Fibroblast of lung (primary cell): ENCODE measurements at regions not wholly inside any gene's neighbourhood (a gene's known extent, or its start where the extent isn't known, plus 50 kb on each side); places are given as distances from the start of the nearest gene placed in this dataset.

Experiments
- DNase-seq, 2 donors: peaks; one replicate each; pipeline versions ENCODE4 v3.0.0 to v3.0.0-alpha.2; 2010; ENCODE audit warnings: low read depth in 2 of 2
- H2AFZ ChIP-seq: 2 replicates; pipeline ENCODE4 v1.5.1; 2012; ENCODE audit warnings: low read length, control low read depth, inconsistent platforms
- H3K27ac ChIP-seq: 2 replicates; pipeline ENCODE4 v1.5.1; 2011; ENCODE audit warnings: low read length, control low read depth; ENCODE audit not compliant: insufficient read depth
- H3K27me3 ChIP-seq: 2 replicates; pipeline ENCODE4 v1.5.1; 2011; ENCODE audit warnings: mild to moderate bottlenecking, low read length; ENCODE audit not compliant: control insufficient read depth, insufficient read depth
- H3K36me3 ChIP-seq: 2 replicates; pipeline ENCODE4 v1.5.1; 2011; ENCODE audit warnings: low read length; ENCODE audit not compliant: control insufficient read depth, insufficient read depth
- H3K4me1 ChIP-seq: 2 replicates; pipeline ENCODE4 v1.5.1; 2011; ENCODE audit warnings: low read length; ENCODE audit not compliant: control insufficient read depth, insufficient read depth; ENCODE audit errors: extremely low read depth
- H3K4me2 ChIP-seq: 2 replicates; pipeline ENCODE4 v1.5.1; 2011; ENCODE audit warnings: low read length, control low read depth; ENCODE audit not compliant: insufficient read depth; ENCODE audit errors: extremely low read depth
- H3K4me3 ChIP-seq, 4 experiments: fragments of 200-600 bp in 1 of 4; sonication (generic) in 1 of 4; replicated peaks in 1 of 4; 2 replicates each; pipeline ENCODE4 v1.5.1; 2011 to 2016; ENCODE audit warnings: low read length in 4 of 4, low read depth in 3 of 4, mild to moderate bottlenecking in 3 of 4, control low read depth in 2 of 4, inconsistent platforms in 1 of 4, mixed read lengths in 1 of 4; ENCODE audit not compliant: insufficient read depth in 1 of 4; ENCODE audit errors: control extremely low read depth in 1 of 4
- H3K79me2 ChIP-seq: 2 replicates; pipeline ENCODE4 v1.5.1; 2012; ENCODE audit warnings: mild to moderate bottlenecking, low read length, inconsistent platforms; ENCODE audit not compliant: control insufficient read depth, insufficient read depth
- H3K9ac ChIP-seq: 2 replicates; pipeline ENCODE4 v1.5.1; 2011; ENCODE audit warnings: mild to moderate bottlenecking, low read length, control low read depth; ENCODE audit not compliant: insufficient read depth
- H3K9me3 ChIP-seq: 2 replicates; pipeline ENCODE4 v1.5.1; 2012; ENCODE audit warnings: low read depth, low read length; ENCODE audit not compliant: control insufficient read depth, insufficient read depth
- H4K20me1 ChIP-seq: 2 replicates; pipeline ENCODE4 v1.5.1; 2011; ENCODE audit warnings: low read length; ENCODE audit not compliant: control insufficient read depth, insufficient read depth; ENCODE audit errors: extremely low read depth
- CTCF ChIP-seq, 2 donors: IDR thresholded peaks in 1 of 2; conservative IDR thresholded peaks in 1 of 2; 1 replicate in 1 of 2; 2 replicates in 1 of 2; pipeline ENCODE4 v1.5.1; 2011 to 2012; ENCODE audit warnings: low read length in 2 of 2, control low read depth in 1 of 2, inconsistent platforms in 1 of 2, low read depth in 1 of 2, mild to moderate bottlenecking in 1 of 2
- EZH2 ChIP-seq: IDR thresholded peaks from 2 replicates; pipeline ENCODE4 v1.5.1; 2012; ENCODE audit warnings: low read length, control low read depth, mild to moderate bottlenecking; ENCODE audit errors: missing control alignments

- H3K27ac ChIP-seq: no peak overlapping the region
- TF ChIP-seq EZH2 (no peak), CTCF (conservative IDR thresholded peaks at IDR 0.05 in 1 of 2, IDR thresholded peaks at IDR 0.05 in 1 of 2; ENCODE audit: low read depth in 1 of 2, low read length in 2 of 2) (no peak)
- H2AFZ ChIP-seq: no peak overlapping the region
- H3K79me2 ChIP-seq: no peaks in the 10 kb centered on the region
- no peaks in the 10 kb centered on the region for H3K36me3 ChIP-seq
- H3K9me3 ChIP-seq: no peaks in the 10 kb centered on the region
- no peak overlapping the region for H3K4me3 ChIP-seq
- no peaks in the 10 kb centered on the region for H3K4me1 ChIP-seq
- H3K27me3 ChIP-seq: no peaks in the 10 kb centered on the region
- H3K4me2 ChIP-seq: no peak overlapping the region
- DNase-seq: no peak
- H4K20me1 ChIP-seq: no peaks in the 10 kb centered on the region
- H3K9ac ChIP-seq: no peak overlapping the region
Observed at GRCh38 chr11:90836031-90836430, 613.2 kb upstream of the CHORDC1 start.

GRCh38 chr11:90823446-90823845 is 600.6 kb upstream of the CHORDC1 start:
- TF ChIP-seq CTCF (conservative IDR thresholded peaks at IDR 0.05 in 1 of 2, IDR thresholded peaks at IDR 0.05 in 1 of 2; ENCODE audit: low read depth in 1 of 2, low read length in 2 of 2) (no peak), EZH2 (no peak)
- H3K4me2 ChIP-seq: no peak overlapping the region
- H3K9me3 ChIP-seq: no peaks in the 10 kb centered on the region
- H3K4me1 ChIP-seq: no peaks in the 10 kb centered on the region
- no peak overlapping the region for H3K27ac ChIP-seq
- no peaks in the 10 kb centered on the region for H3K27me3 ChIP-seq
- no peaks in the 10 kb centered on the region for H3K79me2 ChIP-seq
- no peak overlapping the region for H3K9ac ChIP-seq
- DNase-seq: no peak
- H3K4me3 ChIP-seq: no peak overlapping the region
- H2AFZ ChIP-seq: no peak overlapping the region
- H4K20me1 ChIP-seq: no peaks in the 10 kb centered on the region
- H3K36me3 ChIP-seq: no peaks in the 10 kb centered on the region

DNA sequence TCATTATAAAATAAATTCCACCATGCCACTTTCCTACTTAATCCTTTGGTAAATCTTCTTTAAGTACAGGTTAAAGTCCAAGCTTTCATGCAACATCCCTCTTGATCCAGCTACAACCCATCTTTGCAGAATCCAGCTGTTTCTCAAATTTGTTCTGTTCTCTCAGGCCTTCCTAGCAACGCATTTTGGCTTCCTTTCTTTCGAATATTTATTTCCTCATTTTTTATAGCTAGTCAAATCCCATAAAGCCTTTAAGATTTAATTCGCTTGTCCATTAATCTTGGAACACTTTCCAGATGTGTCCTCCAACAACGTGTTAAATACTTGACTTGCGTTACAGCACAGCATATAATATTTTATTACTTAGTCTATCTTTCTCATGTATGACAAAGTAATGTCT is 600.1 kb upstream of the CHORDC1 start:
- Histone ChIP-seq H3K9me3 (no peaks in the 10 kb centered on the region), H3K79me2 (no peaks in the 10 kb centered on the region), H3K4me1 (no peaks in the 10 kb centered on the region), H3K4me3 (no peak overlapping the region), H3K36me3 (no peaks in the 10 kb centered on the region), H3K27ac (no peak overlapping the region), H3K27me3 (no peaks in the 10 kb centered on the region), H3K4me2 (no peak overlapping the region), H3K9ac (no peak overlapping the region), H2AFZ (no peak overlapping the region), H4K20me1 (no peaks in the 10 kb centered on the region)
- TF ChIP-seq EZH2 (no peak), CTCF (conservative IDR thresholded peaks at IDR 0.05 in 1 of 2, IDR thresholded peaks at IDR 0.05 in 1 of 2; ENCODE audit: low read depth in 1 of 2, low read length in 2 of 2) (no peak)
- DNase-seq: no peak
